ENCODE measurements at regions not wholly inside any gene's neighbourhood (a gene's known extent, or its start where the extent isn't known, plus 50 kb on each side); places are given as distances from the start of the nearest gene placed in this dataset.

DNA sequence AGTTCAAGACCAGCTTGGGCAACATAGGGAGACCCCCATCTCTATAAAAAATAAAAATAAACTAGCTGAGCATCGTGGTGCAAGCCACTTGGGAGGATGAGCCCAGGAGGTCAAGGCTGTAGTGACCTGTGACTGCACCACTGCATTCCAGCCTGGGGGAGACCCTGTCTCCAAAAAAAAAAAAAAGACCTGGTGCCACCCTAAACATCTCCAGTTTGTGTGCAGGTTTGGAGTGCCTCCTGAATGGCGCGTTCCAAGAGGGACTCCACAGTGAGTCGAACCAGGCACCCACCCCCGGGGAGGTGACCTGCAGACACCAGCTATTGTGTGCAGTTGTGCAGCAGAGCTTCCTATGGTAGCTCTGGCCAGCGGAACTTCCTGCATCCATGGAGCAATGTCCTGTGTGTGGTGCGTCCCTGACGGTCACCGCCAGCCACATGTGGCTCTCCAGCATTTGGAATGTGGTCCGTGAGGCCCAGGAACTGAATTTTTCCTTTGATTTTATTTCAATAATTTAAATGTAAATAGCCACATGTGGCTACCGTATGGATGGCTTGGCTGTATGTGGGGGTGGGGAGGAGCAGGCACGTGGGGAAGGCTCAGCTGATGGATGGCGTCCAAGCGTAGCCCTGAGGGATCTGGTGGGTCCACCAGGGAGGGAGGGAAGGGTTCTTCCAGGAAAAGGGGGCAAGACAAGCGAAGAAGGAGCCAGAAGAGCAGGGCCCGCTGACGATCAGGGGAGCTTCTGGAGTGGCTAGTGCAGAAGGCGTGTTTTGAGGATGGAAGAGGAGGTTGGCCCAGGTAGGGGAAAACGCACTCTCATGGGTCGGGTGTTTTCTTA, 107.1 kb upstream of the GSE1 start:
- TF ChIP-seq, protein P1, sequence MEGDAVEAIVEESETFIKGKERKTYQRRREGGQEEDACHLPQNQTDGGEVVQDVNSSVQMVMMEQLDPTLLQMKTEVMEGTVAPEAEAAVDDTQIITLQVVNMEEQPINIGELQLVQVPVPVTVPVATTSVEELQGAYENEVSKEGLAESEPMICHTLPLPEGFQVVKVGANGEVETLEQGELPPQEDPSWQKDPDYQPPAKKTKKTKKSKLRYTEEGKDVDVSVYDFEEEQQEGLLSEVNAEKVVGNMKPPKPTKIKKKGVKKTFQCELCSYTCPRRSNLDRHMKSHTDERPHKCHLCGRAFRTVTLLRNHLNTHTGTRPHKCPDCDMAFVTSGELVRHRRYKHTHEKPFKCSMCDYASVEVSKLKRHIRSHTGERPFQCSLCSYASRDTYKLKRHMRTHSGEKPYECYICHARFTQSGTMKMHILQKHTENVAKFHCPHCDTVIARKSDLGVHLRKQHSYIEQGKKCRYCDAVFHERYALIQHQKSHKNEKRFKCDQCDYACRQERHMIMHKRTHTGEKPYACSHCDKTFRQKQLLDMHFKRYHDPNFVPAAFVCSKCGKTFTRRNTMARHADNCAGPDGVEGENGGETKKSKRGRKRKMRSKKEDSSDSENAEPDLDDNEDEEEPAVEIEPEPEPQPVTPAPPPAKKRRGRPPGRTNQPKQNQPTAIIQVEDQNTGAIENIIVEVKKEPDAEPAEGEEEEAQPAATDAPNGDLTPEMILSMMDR (conservative IDR thresholded peaks at IDR 0.05) = no peak
- no peak for TF ChIP-seq ZFX (IDR thresholded peaks at IDR 0.05)
- H3K27ac ChIP-seq = no peak overlapping the region

DNA sequence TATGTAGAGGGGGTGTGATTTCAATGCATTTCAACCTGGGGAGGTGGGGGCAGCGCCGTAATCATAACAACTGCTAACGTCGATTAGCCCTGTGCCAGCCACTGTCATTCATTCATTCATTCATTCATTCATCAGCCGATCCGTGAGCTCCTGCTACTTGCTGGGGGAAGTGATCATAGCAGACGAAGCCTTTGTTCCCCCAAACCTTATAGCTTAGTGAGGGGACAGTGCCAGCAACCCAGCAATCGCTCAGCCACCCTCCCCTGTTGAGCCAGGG, 106.5 kb upstream of the GSE1 start:
- no peak overlapping the region for H3K27ac ChIP-seq
- TF ChIP-seq ZFX (IDR thresholded peaks at IDR 0.05) = no peak
- TF ChIP-seq, protein P1 (conservative IDR thresholded peaks at IDR 0.05) = no peak

DNA sequence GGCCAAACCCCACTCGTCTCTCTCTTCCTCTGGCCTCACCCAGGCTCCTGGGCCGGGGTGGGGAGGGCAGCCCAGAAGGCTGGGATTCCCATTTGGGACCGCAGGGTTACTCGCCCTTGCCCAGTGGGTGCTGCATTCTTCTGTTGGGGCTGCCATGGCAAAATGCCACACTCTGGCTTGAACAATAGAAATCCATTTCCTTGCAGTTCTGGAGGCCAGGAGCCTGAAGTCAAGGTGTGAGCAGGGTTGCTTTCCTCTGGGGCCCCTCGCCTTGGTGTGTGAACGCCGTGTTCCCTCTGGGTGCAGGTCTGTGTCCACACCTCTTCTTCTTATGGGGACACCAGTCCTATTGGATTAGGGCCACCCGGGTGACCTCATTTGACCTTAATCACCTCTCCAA, 105.8 kb upstream of the GSE1 start:
- TF ChIP-seq ZFX (IDR thresholded peaks at IDR 0.05) = no peak
- TF ChIP-seq, protein P1 (conservative IDR thresholded peaks at IDR 0.05) = no peak

DNA sequence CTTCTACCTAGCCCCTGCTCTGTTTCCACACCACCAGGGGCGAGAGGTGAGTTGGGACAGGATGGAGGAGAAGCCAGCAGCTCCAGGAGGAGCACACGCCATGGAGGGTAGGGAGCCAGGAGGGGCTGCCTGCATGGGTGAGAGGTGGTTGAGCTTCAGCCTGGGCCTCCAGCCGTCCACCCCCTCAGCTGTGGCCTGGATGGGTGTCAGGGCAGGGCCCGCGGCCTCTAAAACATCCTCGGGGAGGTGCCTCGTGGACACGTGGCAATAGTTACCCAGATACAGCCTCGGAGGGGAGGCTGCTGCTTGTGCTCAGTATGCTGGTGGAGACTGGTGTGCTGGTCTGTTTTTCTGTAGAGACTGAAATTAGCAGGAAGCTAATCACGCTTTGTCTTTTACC, 104.7 kb upstream of the GSE1 start:
- no peak for TF ChIP-seq ZFX (IDR thresholded peaks at IDR 0.05)
- TF ChIP-seq, protein P1 (conservative IDR thresholded peaks at IDR 0.05) = no peak
- H3K27ac ChIP-seq = no peak overlapping the region

More for the DNA sequence above, 105.8 kb upstream of the GSE1 start:
- no peak overlapping the region for H3K27ac ChIP-seq

DNA sequence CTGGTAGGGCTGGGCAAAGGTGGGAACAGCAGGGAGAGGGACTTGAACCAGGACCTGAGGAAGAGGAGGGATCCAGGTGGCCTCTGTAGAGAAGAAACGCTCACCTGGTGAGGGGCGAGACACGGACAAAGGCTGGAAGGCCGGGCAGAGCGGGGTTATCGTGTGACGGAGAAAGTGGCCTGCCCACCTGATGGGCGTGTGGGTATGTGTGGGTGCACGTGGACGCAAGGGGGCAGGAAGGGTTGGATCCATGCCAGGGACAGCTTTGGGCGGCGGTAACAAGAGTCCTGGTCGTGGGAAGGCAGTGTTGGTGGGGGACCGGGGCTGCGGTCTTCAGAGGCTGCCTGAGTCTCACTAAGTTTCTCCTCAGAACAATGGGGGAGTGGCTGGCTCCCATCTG, 104.1 kb upstream of the GSE1 start:
- TF ChIP-seq ZFX (IDR thresholded peaks at IDR 0.05) = no peak
- TF ChIP-seq, protein P1 (conservative IDR thresholded peaks at IDR 0.05) = no peak
- H3K27ac ChIP-seq = no peak overlapping the region

DNA sequence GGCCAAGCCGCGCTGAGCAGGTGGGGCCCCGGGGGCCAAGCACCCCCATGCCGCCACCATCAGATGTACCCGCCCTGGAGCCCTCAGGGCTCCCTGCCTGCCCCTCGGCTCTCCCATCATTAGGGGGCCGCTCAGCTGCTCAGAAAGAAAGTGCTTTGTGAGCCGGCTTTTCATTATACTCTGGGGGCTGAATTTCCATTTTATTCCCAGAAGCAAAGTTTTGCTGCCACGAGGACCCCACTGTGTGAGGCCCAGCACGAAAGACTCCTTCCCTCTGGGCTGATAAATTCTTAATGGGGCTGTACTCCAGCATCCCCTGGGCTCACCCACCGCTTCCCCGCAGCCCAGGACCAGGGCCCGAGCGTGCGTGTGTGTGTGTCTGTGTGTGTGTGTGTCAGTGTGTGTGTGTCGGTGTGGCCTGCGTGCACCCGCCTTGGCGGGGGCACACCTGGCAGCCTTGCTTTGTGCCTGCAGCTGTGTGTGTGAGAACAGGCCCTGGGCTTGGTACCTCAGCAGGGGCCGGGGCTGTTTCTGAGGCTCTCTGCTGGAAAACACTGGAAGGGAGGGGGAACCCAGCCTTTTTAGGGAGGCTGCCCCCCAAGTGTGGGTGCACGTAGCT, 103.0 kb upstream of the GSE1 start:
- H3K27ac ChIP-seq = no peak overlapping the region
- TF ChIP-seq ZFX (IDR thresholded peaks at IDR 0.05) = no peak
- TF ChIP-seq, protein P1 (conservative IDR thresholded peaks at IDR 0.05) = no peak

DNA sequence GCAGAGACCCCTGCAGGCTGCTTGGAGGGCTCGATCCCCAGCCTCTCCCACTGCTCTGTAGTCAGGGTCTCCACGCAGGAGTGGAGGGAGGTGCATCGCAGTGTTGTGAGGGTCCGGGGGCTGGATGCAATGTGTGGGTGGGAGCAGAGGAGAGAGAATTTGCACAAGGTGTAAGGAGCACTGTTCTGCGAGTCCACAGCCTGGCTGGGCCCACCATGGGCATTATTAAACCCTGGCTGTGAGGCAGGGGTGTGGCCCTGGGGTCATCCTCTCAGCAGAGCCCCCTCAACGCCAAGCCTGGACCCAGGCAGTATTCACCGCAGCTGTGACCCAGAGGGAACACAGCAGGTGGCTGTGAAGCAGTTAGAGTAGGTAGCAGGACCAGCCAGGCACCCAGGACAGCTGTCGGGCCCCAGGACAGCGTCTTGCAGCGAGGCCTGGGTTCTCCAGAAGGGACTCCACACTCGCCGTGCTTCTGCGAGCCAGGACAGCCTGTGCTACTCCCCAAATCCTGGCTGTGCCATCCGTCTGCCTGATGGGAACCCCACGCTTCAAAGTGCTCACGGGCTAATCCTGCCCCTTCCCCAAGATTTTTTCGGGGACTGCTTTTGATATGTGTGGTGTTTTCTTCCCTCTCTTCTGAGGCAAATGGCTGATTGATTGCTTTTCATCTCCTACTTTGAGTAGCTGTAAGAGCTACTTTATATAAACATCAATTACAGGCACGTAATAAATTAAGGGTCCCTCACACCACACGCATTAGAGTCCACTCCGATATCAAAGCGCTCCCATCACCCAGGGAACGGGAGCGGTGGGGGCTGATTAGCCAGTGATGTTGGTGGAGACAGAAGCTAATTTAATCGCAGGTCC, 100.9 kb upstream of the GSE1 start:
- H3K27ac ChIP-seq = no peak overlapping the region

More for the DNA sequence above, 100.9 kb upstream of the GSE1 start:
- TF ChIP-seq, protein P1 (conservative IDR thresholded peaks at IDR 0.05) = no peak
- no peak for TF ChIP-seq ZFX (IDR thresholded peaks at IDR 0.05)

All from C4-2B (cell line).